ENCODE measurements at regions not wholly inside any gene's neighbourhood (a gene's known extent, or its start where the extent isn't known, plus 50 kb on each side); places are given as distances from the start of the nearest gene placed in this dataset.
"Not testable (repeated sequence)": the region's sequence is repeated elsewhere in the genome, so short reads cannot be mapped to it uniquely, and the experiment has no call there.

- DNase-seq (ENCODE audit: insufficient read length, low spot score), result no peak
- TF ChIP-seq SPI1 (IDR thresholded peaks at IDR 0.05; ENCODE audit: low read depth, low read length) (no peak), POLR2A (IDR thresholded peaks at IDR 0.05; ENCODE audit: low read depth, low read length) (no peak)
- FAIRE-seq, result no peak
Observed at GRCh38 chr18:22064581-22064980, 104.8 kb upstream of the GATA6 start.

DNA sequence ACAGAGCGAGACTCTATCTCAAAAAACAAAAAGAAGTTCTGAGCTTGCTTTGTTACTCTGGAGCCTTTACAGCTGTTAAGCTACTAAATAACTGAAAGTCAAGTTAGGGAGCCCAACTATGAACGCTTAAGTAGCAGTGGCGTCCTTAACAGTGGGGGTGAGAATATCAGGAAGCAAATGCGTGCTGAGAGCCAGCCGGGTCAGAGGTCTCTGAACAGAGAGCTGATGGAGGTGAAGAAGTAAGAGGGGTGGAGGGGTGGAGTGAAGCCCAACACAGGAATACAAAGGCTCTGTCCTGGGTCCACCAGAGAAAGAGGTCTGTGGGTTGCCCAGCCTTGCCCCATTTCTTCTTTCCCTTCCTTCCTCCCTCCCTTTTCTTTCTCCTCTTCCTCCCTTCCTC is 104.1 kb upstream of the GATA6 start:
- DNase-seq (ENCODE audit: insufficient read length, low spot score) (no peak), FAIRE-seq (no peak)
- TF ChIP-seq POU2F2 (IDR thresholded peaks at IDR 0.05; ENCODE audit: low read depth, low read length) (no peak), SPI1 (IDR thresholded peaks at IDR 0.05; ENCODE audit: low read depth, low read length) (no peak), POLR2AphosphoS5 (IDR thresholded peaks at IDR 0.05; ENCODE audit: low read depth, low read length) (no peak), POLR2A (IDR thresholded peaks at IDR 0.05; ENCODE audit: low read depth, low read length) (no peak), TAF1 (IDR thresholded peaks at IDR 0.05; ENCODE audit: low read depth, low read length) (no peak), PAX5 (IDR thresholded peaks at IDR 0.05; ENCODE audit: insufficient read depth, low read length, severe bottlenecking) (no peak)

DNA sequence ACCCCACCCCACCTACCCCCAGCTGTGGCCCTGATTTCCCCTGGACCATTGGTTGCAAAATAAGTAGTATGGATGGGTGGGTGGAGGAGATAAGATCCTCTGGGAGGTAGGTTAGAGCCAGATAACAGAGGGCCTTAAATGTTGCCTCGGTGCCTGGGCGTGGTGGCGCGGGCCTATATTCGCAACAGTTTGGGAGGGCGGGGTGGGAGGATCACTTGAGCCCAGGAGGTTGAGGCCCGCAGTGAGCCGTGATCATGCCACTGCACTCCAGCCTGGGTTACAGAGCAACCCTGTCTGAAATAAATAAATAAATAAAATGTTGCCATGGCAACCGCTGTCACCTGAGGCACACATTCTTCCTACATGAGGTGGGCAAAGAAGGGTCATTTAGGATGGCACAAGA is 103.3 kb upstream of the GATA6 start:
- FAIRE-seq (no peak), DNase-seq (ENCODE audit: insufficient read length, low spot score) (no peak)
- TF ChIP-seq SPI1 (IDR thresholded peaks at IDR 0.05; ENCODE audit: low read depth, low read length) (no peak), POLR2A (IDR thresholded peaks at IDR 0.05; ENCODE audit: low read depth, low read length) (no peak), POU2F2 (IDR thresholded peaks at IDR 0.05; ENCODE audit: low read depth, low read length) (no peak), PAX5 (IDR thresholded peaks at IDR 0.05; ENCODE audit: insufficient read depth, low read length, severe bottlenecking) (no peak), TAF1 (IDR thresholded peaks at IDR 0.05; ENCODE audit: low read depth, low read length) (no peak)

DNA sequence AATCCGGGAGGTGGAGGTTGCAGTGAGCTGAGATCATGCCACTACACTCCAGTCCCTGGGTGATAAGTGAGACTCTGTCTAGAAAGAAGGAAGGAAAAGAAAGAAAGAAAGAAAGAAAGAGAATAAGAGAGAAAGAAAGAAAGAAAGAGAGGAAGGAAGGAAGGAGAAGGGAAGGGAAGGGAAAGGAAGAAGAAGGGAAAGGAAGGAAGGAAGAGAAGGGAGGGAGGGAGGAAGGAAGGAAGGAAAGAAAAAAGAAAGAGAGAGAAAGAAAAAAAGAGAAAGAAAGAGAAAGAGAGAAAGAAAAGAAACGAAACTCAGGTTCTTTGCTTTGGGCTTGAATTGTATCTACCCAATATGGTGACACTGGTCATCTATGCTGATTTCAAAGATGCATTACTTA is 102.3 kb upstream of the GATA6 start:
- TF ChIP-seq POLR2A (IDR thresholded peaks at IDR 0.05; ENCODE audit: low read depth, low read length) (no peak), PAX5 (IDR thresholded peaks at IDR 0.05; ENCODE audit: insufficient read depth, low read length, severe bottlenecking) (no peak), POU2F2 (IDR thresholded peaks at IDR 0.05; ENCODE audit: low read depth, low read length) (no peak), POLR2AphosphoS5 (IDR thresholded peaks at IDR 0.05; ENCODE audit: low read depth, low read length) (no peak), TAF1 (IDR thresholded peaks at IDR 0.05; ENCODE audit: low read depth, low read length) (no peak), SPI1 (IDR thresholded peaks at IDR 0.05; ENCODE audit: low read depth, low read length) (no peak)
- DNase-seq (ENCODE audit: insufficient read length, low spot score), result no peak
- no peak for FAIRE-seq

GRCh38 chr18:22067682-22068081 is 101.7 kb upstream of the GATA6 start:
- TF ChIP-seq POLR2A (IDR thresholded peaks at IDR 0.05; ENCODE audit: low read depth, low read length), result no peak
- no peak for TF ChIP-seq TAF1 (IDR thresholded peaks at IDR 0.05; ENCODE audit: low read depth, low read length)
- no peak for TF ChIP-seq SPI1 (IDR thresholded peaks at IDR 0.05; ENCODE audit: low read depth, low read length)
- TF ChIP-seq PAX5 (IDR thresholded peaks at IDR 0.05; ENCODE audit: insufficient read depth, low read length, severe bottlenecking), result no peak
- TF ChIP-seq POU2F2 (IDR thresholded peaks at IDR 0.05; ENCODE audit: low read depth, low read length), result no peak
- no peak for TF ChIP-seq POLR2AphosphoS5 (IDR thresholded peaks at IDR 0.05; ENCODE audit: low read depth, low read length)
- DNase-seq (ENCODE audit: insufficient read length, low spot score), result no peak
- FAIRE-seq, result no peak

DNA sequence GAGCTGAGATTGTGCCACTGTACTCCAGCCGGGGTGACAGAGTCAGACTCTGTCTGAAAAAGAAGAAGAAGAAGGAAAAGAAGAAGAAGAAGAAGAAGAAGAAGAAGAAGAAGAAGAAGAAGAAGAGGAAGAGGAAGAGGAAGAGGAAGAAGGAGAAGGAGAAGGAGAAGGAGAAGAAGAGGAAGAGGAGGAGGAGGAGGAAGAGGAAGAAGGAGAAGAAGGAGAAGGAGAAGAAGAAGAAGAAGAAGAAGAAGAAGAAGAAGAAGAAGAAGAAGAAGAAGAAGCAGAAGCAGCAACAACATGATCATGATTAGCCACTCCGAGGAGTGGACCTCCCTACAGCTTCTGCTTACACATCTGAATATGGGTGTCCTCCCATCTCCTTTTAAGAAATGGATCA is 100.6 kb upstream of the GATA6 start:
- DNase-seq (ENCODE audit: insufficient read length, low spot score); FAIRE-seq: not testable (repeated sequence)

- TF ChIP-seq POLR2A (IDR thresholded peaks at IDR 0.05; ENCODE audit: low read depth, low read length) (no peak), TAF1 (IDR thresholded peaks at IDR 0.05; ENCODE audit: low read depth, low read length) (no peak), POU2F2 (IDR thresholded peaks at IDR 0.05; ENCODE audit: low read depth, low read length) (no peak), PAX5 (IDR thresholded peaks at IDR 0.05; ENCODE audit: insufficient read depth, low read length, severe bottlenecking) (no peak), SPI1 (IDR thresholded peaks at IDR 0.05; ENCODE audit: low read depth, low read length) (no peak)
- no peak for FAIRE-seq
- DNase-seq (ENCODE audit: insufficient read length, low spot score), result no peak
Observed at GRCh38 chr18:22069916-22070315, 99.5 kb upstream of the GATA6 start.

GRCh38 chr18:22073411-22073810 is 96.0 kb upstream of the GATA6 start:
- FAIRE-seq, result no peak

DNA sequence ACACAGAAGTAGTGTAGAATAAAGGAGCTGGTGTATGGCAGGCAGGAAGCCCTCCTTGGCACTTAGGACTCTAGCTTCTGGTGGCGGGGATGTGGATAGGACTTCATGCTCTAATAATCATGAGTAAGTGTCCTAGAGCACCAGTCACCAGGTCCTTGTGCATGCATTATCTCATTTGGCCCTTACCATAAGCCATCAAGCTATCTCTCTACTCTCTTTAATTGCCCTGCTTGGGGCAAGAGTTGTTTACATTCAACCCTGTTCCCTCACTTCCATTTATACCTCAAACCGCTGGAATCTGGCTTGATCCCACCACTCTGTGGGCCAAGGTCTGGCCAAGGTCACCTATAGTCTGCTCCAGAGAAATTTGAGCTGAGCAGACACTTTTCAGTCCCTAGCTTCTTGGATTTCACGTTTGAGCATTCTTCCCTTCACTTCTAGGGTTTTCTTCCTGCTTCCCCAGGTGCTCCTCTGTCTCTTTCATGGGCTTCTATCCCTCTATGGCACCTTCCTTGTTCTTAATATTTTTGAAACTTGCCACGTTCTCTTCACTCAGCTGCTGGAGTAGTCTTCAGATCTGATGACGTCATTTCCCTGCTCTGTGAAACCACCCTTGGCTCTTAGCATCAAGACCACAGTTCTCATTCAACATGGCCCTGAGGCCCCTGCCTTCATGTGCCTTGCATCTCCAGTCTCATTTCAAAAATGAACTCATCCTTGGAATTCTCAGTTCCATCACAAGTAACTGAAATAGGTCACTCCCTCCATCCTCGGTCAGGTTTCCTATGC is 94.9 kb upstream of the GATA6 start:
- DNase-seq (ENCODE audit: insufficient read length, low spot score), result no peak
- no peak for FAIRE-seq
- TF ChIP-seq PAX5 (IDR thresholded peaks at IDR 0.05; ENCODE audit: insufficient read depth, low read length, severe bottlenecking), result no peak
- TF ChIP-seq POLR2A (IDR thresholded peaks at IDR 0.05; ENCODE audit: low read depth, low read length), result no peak
- no peak for TF ChIP-seq TAF1 (IDR thresholded peaks at IDR 0.05; ENCODE audit: low read depth, low read length)
- no peak for TF ChIP-seq POU2F2 (IDR thresholded peaks at IDR 0.05; ENCODE audit: low read depth, low read length)
- TF ChIP-seq POLR2AphosphoS5 (IDR thresholded peaks at IDR 0.05; ENCODE audit: low read depth, low read length), result no peak
- no peak for TF ChIP-seq SPI1 (IDR thresholded peaks at IDR 0.05; ENCODE audit: low read depth, low read length)

More at GRCh38 chr18:22073411-22073810, 96.0 kb upstream of the GATA6 start:
- DNase-seq (ENCODE audit: insufficient read length, low spot score), result no peak
- no peak for TF ChIP-seq POU2F2 (IDR thresholded peaks at IDR 0.05; ENCODE audit: low read depth, low read length)
- TF ChIP-seq POLR2AphosphoS5 (IDR thresholded peaks at IDR 0.05; ENCODE audit: low read depth, low read length), result no peak
- no peak for TF ChIP-seq SPI1 (IDR thresholded peaks at IDR 0.05; ENCODE audit: low read depth, low read length)
- TF ChIP-seq POLR2A (IDR thresholded peaks at IDR 0.05; ENCODE audit: low read depth, low read length), result no peak
- no peak for TF ChIP-seq TAF1 (IDR thresholded peaks at IDR 0.05; ENCODE audit: low read depth, low read length)
- no peak for TF ChIP-seq PAX5 (IDR thresholded peaks at IDR 0.05; ENCODE audit: insufficient read depth, low read length, severe bottlenecking)

GRCh38 chr18:22080035-22080434 is 89.4 kb upstream of the GATA6 start:
- no peak for FAIRE-seq
- TF ChIP-seq TAF1 (IDR thresholded peaks at IDR 0.05; ENCODE audit: low read depth, low read length) (no peak), SPI1 (IDR thresholded peaks at IDR 0.05; ENCODE audit: low read depth, low read length) (no peak), POU2F2 (IDR thresholded peaks at IDR 0.05; ENCODE audit: low read depth, low read length) (no peak), POLR2AphosphoS5 (IDR thresholded peaks at IDR 0.05; ENCODE audit: low read depth, low read length) (no peak), POLR2A (IDR thresholded peaks at IDR 0.05; ENCODE audit: low read depth, low read length) (no peak), PAX5 (IDR thresholded peaks at IDR 0.05; ENCODE audit: insufficient read depth, low read length, severe bottlenecking) (no peak)
- no peak for DNase-seq (ENCODE audit: insufficient read length, low spot score)
